ES-I3 (cell line): ENCODE measurements at regions not wholly inside any gene's neighbourhood (a gene's known extent, or its start where the extent isn't known, plus 50 kb on each side); places are given as distances from the start of the nearest gene placed in this dataset.

Experiments
- H3K36me3 ChIP-seq: 2 replicates; pipeline ENCODE4 v1.6.1; 2013; ENCODE audit warnings: mild to moderate bottlenecking, low read length, control low read depth, moderate library complexity; ENCODE audit not compliant: insufficient read depth
- H3K4me1 ChIP-seq: 2 replicates; pipeline ENCODE4 v1.6.1; 2013; ENCODE audit warnings: mild to moderate bottlenecking, control low read depth, low read length; ENCODE audit not compliant: insufficient read depth
- H3K9ac ChIP-seq: 2 replicates; pipeline ENCODE4 v1.6.1; 2013; ENCODE audit warnings: low read depth, mild to moderate bottlenecking, low read length, moderate library complexity
- H3K9me3 ChIP-seq: 2 replicates; pipeline ENCODE4 v1.6.1; 2013; ENCODE audit warnings: mild to moderate bottlenecking, low read length, moderate library complexity; ENCODE audit not compliant: control insufficient read depth, insufficient read depth

GRCh38 chr20:60408435-60408834 is 450.2 kb downstream of the CDH26 start:
- H3K4me1 ChIP-seq = no peaks in the 10 kb centered on the region
- H3K36me3 ChIP-seq = no peaks in the 10 kb centered on the region; the same call in 1 of the 2 replicates
- H3K9me3 ChIP-seq = no peaks in the 10 kb centered on the region
- no peak overlapping the region for H3K9ac ChIP-seq

GRCh38 chr20:60410618-60411264 is 452.5 kb downstream of the CDH26 start:
- H3K4me1 ChIP-seq = no peaks in the 10 kb centered on the region
- H3K9me3 ChIP-seq = no peaks in the 10 kb centered on the region
- no peaks in the 10 kb centered on the region; the same call in 1 of the 2 replicates for H3K36me3 ChIP-seq
- H3K9ac ChIP-seq = no peak overlapping the region

GRCh38 chr20:60411813-60412212 is 453.6 kb downstream of the CDH26 start:
- Histone ChIP-seq H3K9me3 (no peaks in the 10 kb centered on the region), H3K4me1 (no peaks in the 10 kb centered on the region), H3K36me3 (no peaks in the 10 kb centered on the region), H3K9ac (no peak overlapping the region)

GRCh38 chr20:60420676-60421229 is 462.5 kb downstream of the CDH26 start:
- no peaks in the 10 kb centered on the region for H3K36me3 ChIP-seq
- H3K9me3 ChIP-seq = no peaks in the 10 kb centered on the region
- H3K4me1 ChIP-seq = no peaks in the 10 kb centered on the region
- H3K9ac ChIP-seq = no peak overlapping the region

GRCh38 chr20:60422848-60423247 is 464.6 kb downstream of the CDH26 start:
- no peaks in the 10 kb centered on the region for H3K4me1 ChIP-seq
- no peaks in the 10 kb centered on the region for H3K9me3 ChIP-seq
- H3K36me3 ChIP-seq = no peaks in the 10 kb centered on the region
- H3K9ac ChIP-seq = no peak overlapping the region

- no peak overlapping the region for H3K9ac ChIP-seq
- H3K36me3 ChIP-seq = no peaks in the 10 kb centered on the region
- H3K9me3 ChIP-seq = no peaks in the 10 kb centered on the region
- no peaks in the 10 kb centered on the region for H3K4me1 ChIP-seq
These were observed 466.2 kb downstream of the CDH26 start for GRCh38 chr20:60424267-60424902.

- Histone ChIP-seq H3K36me3 (no peaks in the 10 kb centered on the region), H3K4me1 (peaks cover 2% of the 10 kb centered on the region; the same call in 1 of the 2 replicates), H3K9me3 (no peaks in the 10 kb centered on the region), H3K9ac (no peak overlapping the region)
These were observed 469.3 kb downstream of the CDH26 start for GRCh38 chr20:60427516-60427915.

- Histone ChIP-seq H3K9me3 (no peaks in the 10 kb centered on the region), H3K9ac (no peak overlapping the region), H3K4me1 (peaks cover 6% of the 10 kb centered on the region; the same call in 1 of the 2 replicates), H3K36me3 (no peaks in the 10 kb centered on the region)
These were observed 470.4 kb downstream of the CDH26 start for GRCh38 chr20:60428651-60429050.

GRCh38 chr20:60430516-60431001 is 472.3 kb downstream of the CDH26 start:
- Histone ChIP-seq H3K9ac (no peak overlapping the region), H3K9me3 (no peaks in the 10 kb centered on the region), H3K36me3 (no peaks in the 10 kb centered on the region), H3K4me1 (peaks cover 6% of the 10 kb centered on the region; the same call in 1 of the 2 replicates)

GRCh38 chr20:60431349-60431748 is 473.1 kb downstream of the CDH26 start:
- H3K9me3 ChIP-seq = no peaks in the 10 kb centered on the region
- peaks cover 6% of the 10 kb centered on the region; the same call in 1 of the 2 replicates for H3K4me1 ChIP-seq
- H3K9ac ChIP-seq = no peak overlapping the region
- no peaks in the 10 kb centered on the region for H3K36me3 ChIP-seq

- H3K36me3 ChIP-seq = no peaks in the 10 kb centered on the region
- H3K9ac ChIP-seq = no peak overlapping the region
- H3K9me3 ChIP-seq = no peaks in the 10 kb centered on the region
- H3K4me1 ChIP-seq = peaks cover 5% of the 10 kb centered on the region; the same call in 1 of the 2 replicates
These were observed 479.2 kb downstream of the CDH26 start for GRCh38 chr20:60437418-60437817.

GRCh38 chr20:60446267-60447111 is 488.3 kb downstream of the CDH26 start:
- H3K36me3 ChIP-seq = no peaks in the 10 kb centered on the region
- no peaks in the 10 kb centered on the region for H3K4me1 ChIP-seq
- H3K9ac ChIP-seq = no peak overlapping the region
- no peaks in the 10 kb centered on the region for H3K9me3 ChIP-seq

- no peak overlapping the region for H3K9ac ChIP-seq
These were observed 489.5 kb downstream of the CDH26 start for GRCh38 chr20:60447703-60448102.

More at GRCh38 chr20:60447703-60448102, 489.5 kb downstream of the CDH26 start:
- Histone ChIP-seq H3K9me3 (no peaks in the 10 kb centered on the region), H3K36me3 (no peaks in the 10 kb centered on the region), H3K4me1 (no peaks in the 10 kb centered on the region)
